Endothelial cell of umbilical vein (primary cell): ENCODE measurements at regions not wholly inside any gene's neighbourhood (a gene's known extent, or its start where the extent isn't known, plus 50 kb on each side); places are given as distances from the start of the nearest gene placed in this dataset.

ENCODE experiments used
- BruUV-seq: library from RNA; stranded (reverse); fragments of 400-500 nt; replicated peaks from 2 replicates; lab custom pipeline; 2021; lab: Mats Ljungman, UMichigan
- CTCF ChIA-PET: fragments of 300-600, 350-600 bp; sonication (Branson Sonifier 250); formaldehyde crosslinking; loops from one replicate; lab custom pipeline; 2021; ENCODE audit warnings: antibody characterized with exemption, inconsistent platforms; lab: Charles Lee
- POLR2A ChIA-PET: fragments of 300-600, 350-600 bp; sonication (Branson Sonifier 250); formaldehyde crosslinking; loops from one replicate; lab custom pipeline; 2021; ENCODE audit warnings: antibody characterized with exemption, inconsistent platforms; lab: Charles Lee
- DNase-seq: peaks from one replicate; pipeline ENCODE4 v3.0.0-alpha.2; 2011; ENCODE audit warnings: low read depth, low spot score
- FAIRE-seq: peaks from 2 replicates; lab custom pipeline; 2011; peaks lifted over from hg19 to GRCh38; lab: Jason Lieb, UNC
- H2AFZ ChIP-seq: 2 replicates; pipeline ENCODE4 v1.6.0; 2012; ENCODE audit warnings: low read depth, low read length, control low read depth, inconsistent platforms
- H3K27ac ChIP-seq: 2 replicates; pipeline ENCODE4 v1.5.1; 2011; ENCODE audit warnings: low read depth, mild to moderate bottlenecking, control low read depth, low read length, moderate library complexity; ENCODE audit not compliant: insufficient read depth
- H3K27me3 ChIP-seq, 2 experiments: 2 replicates each; pipeline versions ENCODE4 v1.6.0 to v1.6.1; 2011; ENCODE audit warnings: low read length in 2 of 2, mixed read lengths in 1 of 2; ENCODE audit not compliant: control insufficient read depth in 2 of 2, insufficient read depth in 2 of 2
- H3K36me3 ChIP-seq, 2 experiments: 2 replicates in 1 of 2; 3 replicates in 1 of 2; pipeline ENCODE4 v1.5.1; 2011; ENCODE audit warnings: low read length in 2 of 2, mild to moderate bottlenecking in 1 of 2, moderate library complexity in 1 of 2; ENCODE audit not compliant: control insufficient read depth in 2 of 2, insufficient read depth in 2 of 2; ENCODE audit errors: extremely low read depth in 1 of 2
- H3K4me1 ChIP-seq: 3 replicates; pipeline ENCODE4 v1.5.1; 2011; ENCODE audit warnings: mild to moderate bottlenecking, low read length; ENCODE audit not compliant: control insufficient read depth, insufficient read depth; ENCODE audit errors: extremely low read depth
- H3K4me2 ChIP-seq: 2 replicates; pipeline ENCODE4 v1.6.1; 2011; ENCODE audit warnings: low read length, control low read depth, mixed read lengths; ENCODE audit not compliant: insufficient read depth
- H3K4me3 ChIP-seq, 3 experiments: fragments of 200-600 bp in 1 of 3; sonication (generic), shearing (Covaris generic) in 1 of 3; replicated peaks in 1 of 3; 2 replicates each; pipeline ENCODE4 v1.5.1; 2011 to 2016; ENCODE audit warnings: control low read depth in 3 of 3, low read length in 3 of 3, mild to moderate bottlenecking in 2 of 3, inconsistent platforms in 1 of 3, low read depth in 1 of 3, moderate library complexity in 1 of 3; ENCODE audit not compliant: insufficient read depth in 1 of 3
- H3K79me2 ChIP-seq: 2 replicates; pipeline ENCODE4 v1.6.0; 2012; ENCODE audit warnings: low read length, inconsistent platforms; ENCODE audit not compliant: control insufficient read depth, insufficient read depth
- H3K9ac ChIP-seq: replicated peaks from 2 replicates; pipeline ENCODE3; 2011; ENCODE audit warnings: low read length, control low read depth; ENCODE audit not compliant: insufficient read depth; ENCODE audit errors: extremely low read depth
- H3K9me1 ChIP-seq: replicated peaks from 3 replicates; pipeline ENCODE4 v1.6.0; 2011; ENCODE audit warnings: mild to moderate bottlenecking, low read length; ENCODE audit not compliant: control insufficient read depth, insufficient read depth; ENCODE audit errors: extremely low read depth
- H3K9me3 ChIP-seq: replicated peaks from 2 replicates; pipeline ENCODE4 v1.5.1; 2012; ENCODE audit warnings: low read length, inconsistent platforms; ENCODE audit not compliant: control insufficient read depth, insufficient read depth
- H4K20me1 ChIP-seq: replicated peaks from 2 replicates; pipeline ENCODE3; 2011; ENCODE audit warnings: mild to moderate bottlenecking, low read length; ENCODE audit not compliant: control insufficient read depth, insufficient read depth; ENCODE audit errors: extremely low read depth
- CTCF ChIP-seq, 2 donors: IDR thresholded peaks; 1 replicate in 1 of 2; 2 replicates in 1 of 2; pipeline ENCODE4 v1.5.1; 2011; ENCODE audit warnings: low read length in 2 of 2, mild to moderate bottlenecking in 2 of 2, moderate library complexity in 2 of 2, control low read depth in 1 of 2, inconsistent platforms in 1 of 2, low read depth in 1 of 2; ENCODE audit not compliant: insufficient read depth in 1 of 2; ENCODE audit errors: extremely low read depth in 1 of 2
- EZH2 ChIP-seq: IDR thresholded peaks from 2 replicates; pipeline ENCODE4 v1.6.1; 2012; ENCODE audit warnings: borderline replicate concordance, low read depth, mild to moderate bottlenecking, moderate library complexity, low read length, inconsistent platforms; ENCODE audit not compliant: severe bottlenecking
- FOS ChIP-seq: IDR thresholded peaks from 2 replicates; pipeline ENCODE4 v1.6.1; 2011; ENCODE audit warnings: mild to moderate bottlenecking, low read length, moderate library complexity, borderline replicate concordance; ENCODE audit not compliant: insufficient read depth
- GATA2 ChIP-seq: IDR thresholded peaks from 2 replicates; pipeline ENCODE4 v1.7.0; 2011; ENCODE audit warnings: low read depth, mild to moderate bottlenecking, moderate library complexity, mixed read lengths, low read length; ENCODE audit not compliant: insufficient read length, insufficient read depth
- JUN ChIP-seq: IDR thresholded peaks from 2 replicates; pipeline ENCODE4 v1.6.1; 2011; ENCODE audit warnings: borderline replicate concordance, low read depth; ENCODE audit not compliant: insufficient read length, insufficient read depth
- MAX ChIP-seq: IDR thresholded peaks from 2 replicates; pipeline ENCODE4 v1.6.1; 2011; ENCODE audit not compliant: insufficient read depth, insufficient read length
- MYC ChIP-seq: IDR thresholded peaks from one replicate; pipeline ENCODE4 v1.6.1; 2011; ENCODE audit warnings: mild to moderate bottlenecking, low read depth, low read length
- POLR2A ChIP-seq: IDR thresholded peaks from 2 replicates; pipeline ENCODE4 v1.6.1; 2012; ENCODE audit warnings: low read depth, mild to moderate bottlenecking, control low read depth, low read length
- POLR2AphosphoS5 ChIP-seq: IDR thresholded peaks from 2 replicates; pipeline ENCODE4 v1.6.1; 2012; ENCODE audit warnings: low read depth, mild to moderate bottlenecking, control low read depth, low read length, moderate library complexity; ENCODE audit not compliant: insufficient read depth
- dilution Hi-C: fragments of 300-500 bp; cut with MboI; formaldehyde crosslinking; loops from one replicate; pipeline ENCODE4 v1.15.0; 2019; ENCODE audit warnings: low sequenced_read_pairs; ENCODE audit not compliant: extremely low pct_ligation_motif_present
- intact Hi-C: fragments of 100-400 bp; cut with micrococcal nuclease; formaldehyde crosslinking; loops from one replicate; pipeline ENCODE4 v1.10.0; 2022

GRCh38 chr16:17983847-17984639, 352.5 kb downstream of the NPIPA8 start:
- no peaks in the 10 kb centered on the region for H3K79me2 ChIP-seq
- CTCF ChIA-PET, result no interaction called here
- TF ChIP-seq POLR2A (no peak), GATA2 (no peak), MAX (no peak), JUN (no peak), MYC (no peak)
- H3K4me2 ChIP-seq, result no peak overlapping the region
- peaks cover 7% of the 10 kb centered on the region for H3K9me3 ChIP-seq
- H3K9ac ChIP-seq, result no peak overlapping the region
- DNase-seq (no peak), FAIRE-seq (no peak)
- POLR2A ChIA-PET, result no interaction called here
- H3K4me1 ChIP-seq, result no peaks in the 10 kb centered on the region
- dilution Hi-C loops, result no loop called here
- no peaks in the 10 kb centered on the region for H3K9me1 ChIP-seq
- H2AFZ ChIP-seq, result no peak overlapping the region
- no peak overlapping the region for H3K4me3 ChIP-seq
- intact Hi-C loops, result no loop called here
- BruUV-seq, result no TSS peak
- H3K36me3 ChIP-seq, result no peaks in the 10 kb centered on the region
- H4K20me1 ChIP-seq, result no peaks in the 10 kb centered on the region
- H3K27ac ChIP-seq, result no peak overlapping the region
- H3K27me3 ChIP-seq, result no peaks in the 10 kb centered on the region

- no peak overlapping the region for H3K4me3 ChIP-seq
- ChIA-PET CTCF (no interaction called here), POLR2A (no interaction called here)
- H3K9me3 ChIP-seq, result peaks cover 7% of the 10 kb centered on the region
- no peaks in the 10 kb centered on the region for H3K79me2 ChIP-seq
- intact Hi-C loops (no loop called here), dilution Hi-C loops (no loop called here)
- H2AFZ ChIP-seq, result no peak overlapping the region
- TF ChIP-seq POLR2AphosphoS5 (no peak), GATA2 (no peak), MAX (no peak), POLR2A (no peak), FOS (no peak), CTCF (IDR thresholded peaks at IDR 0.05; ENCODE audit: extremely low read depth in 1 of 2, insufficient read depth in 1 of 2, low read depth in 1 of 2, low read length in 2 of 2) (no peak), JUN (no peak), MYC (no peak), EZH2 (no peak)
- no peaks in the 10 kb centered on the region for H3K27me3 ChIP-seq
- no peak overlapping the region for H3K27ac ChIP-seq
- H3K9me1 ChIP-seq, result no peaks in the 10 kb centered on the region
- DNase-seq (no peak), FAIRE-seq (no peak)
- BruUV-seq, result no TSS peak
- H3K36me3 ChIP-seq, result no peaks in the 10 kb centered on the region
- no peaks in the 10 kb centered on the region for H3K4me1 ChIP-seq
- no peaks in the 10 kb centered on the region for H4K20me1 ChIP-seq
- H3K9ac ChIP-seq, result no peak overlapping the region
- H3K4me2 ChIP-seq, result no peak overlapping the region
Measured at GRCh38 chr16:17983114-17983513, 353.4 kb downstream of the NPIPA8 start.
